ENCODE measurements at regions not wholly inside any gene's neighbourhood (a gene's known extent, or its start where the extent isn't known, plus 50 kb on each side); places are given as distances from the start of the nearest gene placed in this dataset.

- H3K27ac ChIP-seq (ENCODE audit: low read depth in 1 of 2, low read length in 1 of 2), result no peak overlapping the region
- H3K9ac ChIP-seq (ENCODE audit: insufficient read depth in 1 of 2, low read length in 2 of 2), result no peak overlapping the region
- peaks cover 0 to 3% (median 0%) of the 10 kb centered on the region in 4 donors for H3K9me3 ChIP-seq (ENCODE audit: control insufficient read depth in 4 of 4, insufficient read depth in 3 of 4, low read length in 3 of 4)
- no peak for TF ChIP-seq CTCF (IDR thresholded peaks at IDR 0.05; ENCODE audit: control extremely low read depth, extremely low read depth)
- H3K4me3 ChIP-seq, result no peak overlapping the region
- 70 to 82% methylated on average over 4 of the region's 4 CpGs for WGBS, 2 donors
- no peak for ATAC-seq (ENCODE audit: insufficient read depth, low FRiP score)
- DNase-seq, result no peak
- no peaks in the 10 kb centered on the region for H3K36me3 ChIP-seq (ENCODE audit: control insufficient read depth in 4 of 4, insufficient read depth in 4 of 4, low read length in 4 of 4)
- no peaks in the 10 kb centered on the region for H3K4me1 ChIP-seq (ENCODE audit: control insufficient read depth in 5 of 5, insufficient read depth in 5 of 5, low read length in 5 of 5)
- H3K27me3 ChIP-seq (ENCODE audit: control insufficient read depth in 3 of 3, insufficient read depth in 3 of 3, low read length in 2 of 3), result no peaks in the 10 kb centered on the region
Measured at GRCh38 chr12:125360540-125360939, 295.3 kb downstream of the AACS start.

GRCh38 chr12:125371033-125371432 lies 305.8 kb downstream of the AACS start:
- Histone ChIP-seq H3K9ac (ENCODE audit: insufficient read depth in 1 of 2, low read length in 2 of 2) (no peak overlapping the region), H3K27ac (ENCODE audit: low read depth in 1 of 2, low read length in 1 of 2) (no peak overlapping the region), H3K4me1 (ENCODE audit: control insufficient read depth in 5 of 5, insufficient read depth in 5 of 5, low read length in 5 of 5) (no peaks in the 10 kb centered on the region), H3K4me3 (no peak overlapping the region), H3K9me3 (ENCODE audit: control insufficient read depth in 4 of 4, insufficient read depth in 3 of 4, low read length in 3 of 4) (peaks cover 0 to 4% (median 0%) of the 10 kb centered on the region in 4 donors), H3K27me3 (ENCODE audit: control insufficient read depth in 3 of 3, insufficient read depth in 3 of 3, low read length in 2 of 3) (no peaks in the 10 kb centered on the region), H3K36me3 (ENCODE audit: control insufficient read depth in 4 of 4, insufficient read depth in 4 of 4, low read length in 4 of 4) (no peaks in the 10 kb centered on the region)
- WGBS, 2 donors, result 60 to 77% methylated on average over 4 of the region's 4 CpGs
- no peak for TF ChIP-seq CTCF (IDR thresholded peaks at IDR 0.05; ENCODE audit: control extremely low read depth, extremely low read depth)
- ATAC-seq (ENCODE audit: insufficient read depth, low FRiP score) (no peak), DNase-seq (no peak)

DNA sequence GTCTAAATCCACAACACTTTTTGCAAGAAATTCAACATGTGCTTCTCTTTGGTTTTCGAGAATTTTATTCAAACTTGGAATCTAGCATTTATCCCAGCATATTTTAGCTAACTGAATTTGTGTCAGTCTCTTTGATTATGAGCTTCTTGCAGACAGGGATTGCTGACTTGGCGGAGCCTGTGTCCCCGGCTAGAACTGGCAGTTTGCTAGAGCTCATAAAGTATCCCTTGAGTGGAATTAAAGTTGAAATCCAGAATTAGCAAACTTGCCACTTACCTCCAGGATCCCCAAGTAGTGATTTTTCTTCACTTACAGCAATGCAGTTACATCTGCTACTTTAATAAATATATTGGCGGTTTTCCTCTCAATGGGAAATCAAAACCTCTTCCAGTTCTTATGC lies 306.9 kb downstream of the AACS start:
- WGBS, 2 donors, result 83 to 91% methylated on average over 4 of the region's 4 CpGs
- H3K27me3 ChIP-seq (ENCODE audit: control insufficient read depth in 3 of 3, insufficient read depth in 3 of 3, low read length in 2 of 3), result peaks cover 0 to 2% (median 0%) of the 10 kb centered on the region in 3 donors
- H3K9me3 ChIP-seq (ENCODE audit: control insufficient read depth in 4 of 4, insufficient read depth in 3 of 4, low read length in 3 of 4), result peaks cover 0 to 4% (median 0%) of the 10 kb centered on the region in 4 donors
- TF ChIP-seq CTCF (IDR thresholded peaks at IDR 0.05; ENCODE audit: control extremely low read depth, extremely low read depth), result no peak
- H3K27ac ChIP-seq (ENCODE audit: low read depth in 1 of 2, low read length in 1 of 2), result no peak overlapping the region
- H3K4me3 ChIP-seq, result no peak overlapping the region
- no peak for ATAC-seq (ENCODE audit: insufficient read depth, low FRiP score)
- no peak for DNase-seq
- no peaks in the 10 kb centered on the region for H3K4me1 ChIP-seq (ENCODE audit: control insufficient read depth in 5 of 5, insufficient read depth in 5 of 5, low read length in 5 of 5)
- no peaks in the 10 kb centered on the region for H3K36me3 ChIP-seq (ENCODE audit: control insufficient read depth in 4 of 4, insufficient read depth in 4 of 4, low read length in 4 of 4)
- no peak overlapping the region for H3K9ac ChIP-seq (ENCODE audit: insufficient read depth in 1 of 2, low read length in 2 of 2)

DNA sequence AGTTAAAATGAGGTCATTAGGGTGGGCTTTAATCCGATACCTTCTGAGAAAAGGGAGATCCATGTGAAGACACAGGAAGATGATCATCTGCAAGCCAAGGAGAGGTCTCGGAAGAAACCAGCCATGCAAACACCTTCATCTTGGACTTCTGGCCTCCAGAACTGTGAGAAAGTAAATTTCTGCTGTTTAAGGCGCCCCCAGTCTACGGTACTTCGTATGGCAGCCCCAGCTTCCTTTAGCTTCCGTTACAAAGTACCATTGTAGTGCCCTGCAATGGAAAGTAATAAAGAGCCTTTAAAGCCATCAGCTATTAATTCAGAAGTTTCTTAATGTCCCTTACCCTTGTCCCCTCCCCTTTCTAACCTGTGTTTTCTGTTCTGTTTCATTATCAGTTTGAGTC lies 308.1 kb downstream of the AACS start:
- H3K36me3 ChIP-seq (ENCODE audit: control insufficient read depth in 4 of 4, insufficient read depth in 4 of 4, low read length in 4 of 4), result no peaks in the 10 kb centered on the region
- 73 to 77% methylated on average over 6 of the region's 6 CpGs for WGBS, 2 donors
- no peak for TF ChIP-seq CTCF (IDR thresholded peaks at IDR 0.05; ENCODE audit: control extremely low read depth, extremely low read depth)

More for the DNA sequence above, 308.1 kb downstream of the AACS start:
- DNase-seq, result no peak
- Histone ChIP-seq H3K4me1 (ENCODE audit: control insufficient read depth in 5 of 5, insufficient read depth in 5 of 5, low read length in 5 of 5) (no peaks in the 10 kb centered on the region), H3K9me3 (ENCODE audit: control insufficient read depth in 4 of 4, insufficient read depth in 3 of 4, low read length in 3 of 4) (no peaks in the 10 kb centered on the region), H3K27ac (ENCODE audit: low read depth in 1 of 2, low read length in 1 of 2) (no peak overlapping the region), H3K27me3 (ENCODE audit: control insufficient read depth in 3 of 3, insufficient read depth in 3 of 3, low read length in 2 of 3) (peaks cover 0 to 4% (median 0%) of the 10 kb centered on the region in 3 donors), H3K4me3 (no peak overlapping the region), H3K9ac (ENCODE audit: insufficient read depth in 1 of 2, low read length in 2 of 2) (no peak overlapping the region)
- no peak for ATAC-seq (ENCODE audit: insufficient read depth, low FRiP score)
